ENCODE measurements at regions not wholly inside any gene's neighbourhood (a gene's known extent, or its start where the extent isn't known, plus 50 kb on each side); places are given as distances from the start of the nearest gene placed in this dataset.

DNA sequence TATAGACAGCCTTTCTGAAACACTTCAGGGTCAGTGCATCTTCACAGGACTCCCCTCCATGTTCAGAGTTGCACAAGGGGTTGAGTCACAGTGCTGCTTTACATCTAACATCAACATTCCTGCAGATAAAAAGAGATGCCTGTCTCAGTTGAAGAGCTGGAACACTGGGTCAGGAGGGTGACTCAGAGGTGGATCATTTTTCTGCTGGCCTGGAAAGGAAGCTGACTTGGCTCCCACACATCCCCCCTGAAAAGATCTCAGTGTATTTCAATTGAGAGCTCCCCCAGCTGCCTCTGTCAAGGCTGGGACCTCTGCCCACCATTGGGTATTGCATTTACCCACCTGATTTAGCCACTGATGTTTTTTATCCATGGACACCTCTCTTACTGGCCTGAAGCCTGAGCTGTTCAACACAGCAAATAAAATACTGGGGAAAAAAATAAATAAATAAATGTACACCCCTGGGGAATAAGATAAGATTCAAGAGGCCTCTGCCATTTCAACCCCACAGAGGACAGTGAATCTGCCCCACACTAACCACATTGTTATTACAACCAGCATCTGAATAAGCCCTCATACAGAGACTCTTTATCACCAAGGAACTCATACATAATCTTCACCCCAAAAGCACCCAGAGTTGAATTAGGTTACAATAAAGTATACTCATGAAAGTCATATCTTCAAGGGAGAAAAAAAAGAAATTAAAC, 716.4 kb downstream of the SEMA5A start:
- TF ChIP-seq EP300 (IDR thresholded peaks at IDR 0.05; ENCODE audit: low read depth) = no peak
- TF ChIP-seq, protein P1, sequence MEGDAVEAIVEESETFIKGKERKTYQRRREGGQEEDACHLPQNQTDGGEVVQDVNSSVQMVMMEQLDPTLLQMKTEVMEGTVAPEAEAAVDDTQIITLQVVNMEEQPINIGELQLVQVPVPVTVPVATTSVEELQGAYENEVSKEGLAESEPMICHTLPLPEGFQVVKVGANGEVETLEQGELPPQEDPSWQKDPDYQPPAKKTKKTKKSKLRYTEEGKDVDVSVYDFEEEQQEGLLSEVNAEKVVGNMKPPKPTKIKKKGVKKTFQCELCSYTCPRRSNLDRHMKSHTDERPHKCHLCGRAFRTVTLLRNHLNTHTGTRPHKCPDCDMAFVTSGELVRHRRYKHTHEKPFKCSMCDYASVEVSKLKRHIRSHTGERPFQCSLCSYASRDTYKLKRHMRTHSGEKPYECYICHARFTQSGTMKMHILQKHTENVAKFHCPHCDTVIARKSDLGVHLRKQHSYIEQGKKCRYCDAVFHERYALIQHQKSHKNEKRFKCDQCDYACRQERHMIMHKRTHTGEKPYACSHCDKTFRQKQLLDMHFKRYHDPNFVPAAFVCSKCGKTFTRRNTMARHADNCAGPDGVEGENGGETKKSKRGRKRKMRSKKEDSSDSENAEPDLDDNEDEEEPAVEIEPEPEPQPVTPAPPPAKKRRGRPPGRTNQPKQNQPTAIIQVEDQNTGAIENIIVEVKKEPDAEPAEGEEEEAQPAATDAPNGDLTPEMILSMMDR (IDR thresholded peaks at IDR 0.05) = no peak
- peak in 1 of 3 donors; percentile 32 for TF ChIP-seq POLR2AphosphoS5 (IDR thresholded peaks at IDR 0.05)
- TF ChIP-seq POLR2A (IDR thresholded peaks at IDR 0.05) = no peak

All from transverse colon (tissue), 4 donors.